Stimulated activated CD8-positive, alpha-beta memory T cell treated with anti-CD3 and anti-CD28 coated beads, Interleukin-15, amount 100 ng/mL, for 4 hours (primary cell): ENCODE measurements at regions not wholly inside any gene's neighbourhood (a gene's known extent, or its start where the extent isn't known, plus 50 kb on each side); places are given as distances from the start of the nearest gene placed in this dataset.

Source experiments
- DNase-seq, 2 donors: peaks; one replicate each; pipeline ENCODE4 v3.0.0-alpha.2; 2020; ENCODE audit warnings: low read depth in 2 of 2

GRCh38 chr7:36006636-36007229 lies 146.3 kb upstream of the EEPD1 start:
- DNase-seq: no peak

- no peak for DNase-seq
These were observed 142.1 kb upstream of the EEPD1 start for GRCh38 chr7:36010656-36011587.

DNA sequence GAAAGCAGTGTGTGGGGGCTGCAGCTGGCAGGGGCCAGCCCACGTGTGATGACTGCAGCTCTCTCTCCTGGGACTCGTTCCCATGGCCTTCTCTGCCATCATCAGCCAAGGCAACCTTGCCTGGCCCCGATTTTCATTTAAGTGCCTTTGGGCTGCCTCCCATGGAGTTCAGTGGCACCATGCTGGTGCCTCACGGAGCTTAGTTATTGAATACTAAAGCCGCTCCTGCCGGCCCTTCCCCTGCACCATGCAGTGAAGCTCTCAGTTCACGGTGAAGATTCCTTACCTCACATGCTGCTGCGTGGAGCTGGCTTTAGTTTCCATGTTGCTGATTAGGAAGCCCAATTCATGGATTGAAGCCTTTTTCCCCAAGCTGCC lies 141.5 kb upstream of the EEPD1 start:
- no peak for DNase-seq

- no peak for DNase-seq
These were observed 139.6 kb upstream of the EEPD1 start for GRCh38 chr7:36013246-36014014.

- no peak for DNase-seq
These were observed 138.1 kb upstream of the EEPD1 start for GRCh38 chr7:36014961-36015360.

GRCh38 chr7:36015733-36016132 lies 137.3 kb upstream of the EEPD1 start:
- no peak for DNase-seq

GRCh38 chr7:36016648-36017047 lies 136.4 kb upstream of the EEPD1 start:
- DNase-seq: no peak

DNA sequence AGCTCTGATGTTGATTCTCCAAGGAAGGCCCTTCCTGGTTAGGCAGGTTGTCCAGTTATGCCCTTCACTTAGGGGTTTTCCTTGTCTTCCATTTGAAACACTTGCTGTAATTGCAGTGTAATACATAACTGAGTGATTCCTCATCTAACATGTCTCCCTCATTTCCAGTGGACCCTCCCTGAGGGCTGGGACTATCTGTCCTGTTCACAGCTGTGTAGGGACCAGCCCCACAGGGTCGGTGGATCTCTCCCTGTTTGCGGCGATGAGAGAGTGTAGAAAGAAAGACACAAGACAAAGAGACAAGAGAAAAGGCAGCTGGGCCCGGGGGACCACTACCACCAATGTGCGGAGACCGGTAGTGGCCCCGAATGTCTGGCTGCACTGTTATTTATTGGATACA lies 135.9 kb upstream of the EEPD1 start:
- no peak for DNase-seq

GRCh38 chr7:36018816-36019484 lies 134.1 kb upstream of the EEPD1 start:
- DNase-seq: no peak

DNA sequence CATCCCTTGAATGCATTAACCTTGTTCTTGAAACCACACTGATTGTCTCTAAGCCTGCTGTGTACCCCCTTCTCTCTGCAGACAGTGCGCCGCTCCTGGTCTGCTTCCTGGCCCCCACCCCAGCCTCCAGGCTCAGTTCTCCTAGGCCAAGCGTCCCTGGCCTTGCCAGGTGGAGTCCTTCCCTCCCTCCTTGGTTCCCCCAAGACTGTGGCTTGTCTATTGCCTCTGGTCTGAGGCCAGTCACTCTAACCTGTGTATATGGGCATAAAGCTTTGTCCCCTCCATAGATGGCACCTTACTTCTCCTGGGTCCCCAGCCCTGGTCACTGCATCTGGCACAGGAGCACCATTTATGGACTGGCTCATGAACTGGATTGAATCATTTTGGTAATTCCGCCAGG lies 133.5 kb upstream of the EEPD1 start:
- no peak for DNase-seq

- no peak for DNase-seq
These were observed 133.1 kb upstream of the EEPD1 start for GRCh38 chr7:36019980-36020379.

GRCh38 chr7:36021367-36021766 lies 131.7 kb upstream of the EEPD1 start:
- no peak for DNase-seq

GRCh38 chr7:36021917-36022550 lies 131.0 kb upstream of the EEPD1 start:
- no peak for DNase-seq

- no peak for DNase-seq
These were observed 130.0 kb upstream of the EEPD1 start for GRCh38 chr7:36023033-36023560.

- DNase-seq: no peak
These were observed 127.9 kb upstream of the EEPD1 start for GRCh38 chr7:36025190-36025589.

GRCh38 chr7:36029311-36029710 lies 123.7 kb upstream of the EEPD1 start:
- DNase-seq: no peak

DNA sequence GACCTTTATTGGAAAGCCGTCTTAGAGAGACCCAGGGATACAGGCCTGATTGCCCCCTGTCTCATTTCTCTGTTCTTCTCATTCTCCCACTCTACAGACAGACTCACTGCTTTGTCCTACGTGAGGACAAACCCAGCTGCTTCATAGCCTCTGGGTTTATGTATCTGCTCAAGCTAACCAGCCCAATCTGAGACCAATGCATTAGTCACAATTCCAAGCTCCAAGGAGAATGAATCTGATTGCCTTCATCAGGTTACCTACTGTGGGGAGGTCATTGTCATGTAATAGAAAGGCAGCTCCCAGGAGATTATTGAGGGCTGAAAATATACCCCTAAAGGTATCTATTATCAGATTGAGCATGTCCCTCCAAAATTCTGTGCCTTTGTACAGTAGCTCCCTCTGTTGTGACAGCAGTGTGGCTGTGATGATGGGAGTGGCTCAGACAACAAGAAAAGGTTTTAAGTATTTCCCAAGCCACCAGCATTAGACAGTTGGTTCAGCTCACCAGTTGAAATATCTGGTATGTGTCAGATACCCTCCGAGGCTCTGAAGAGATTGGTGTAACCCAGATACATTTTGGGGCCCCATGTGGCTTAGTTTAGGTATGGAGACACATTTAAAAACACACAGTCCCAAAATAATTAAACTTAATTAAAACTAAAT lies 123.1 kb upstream of the EEPD1 start:
- no peak for DNase-seq

DNA sequence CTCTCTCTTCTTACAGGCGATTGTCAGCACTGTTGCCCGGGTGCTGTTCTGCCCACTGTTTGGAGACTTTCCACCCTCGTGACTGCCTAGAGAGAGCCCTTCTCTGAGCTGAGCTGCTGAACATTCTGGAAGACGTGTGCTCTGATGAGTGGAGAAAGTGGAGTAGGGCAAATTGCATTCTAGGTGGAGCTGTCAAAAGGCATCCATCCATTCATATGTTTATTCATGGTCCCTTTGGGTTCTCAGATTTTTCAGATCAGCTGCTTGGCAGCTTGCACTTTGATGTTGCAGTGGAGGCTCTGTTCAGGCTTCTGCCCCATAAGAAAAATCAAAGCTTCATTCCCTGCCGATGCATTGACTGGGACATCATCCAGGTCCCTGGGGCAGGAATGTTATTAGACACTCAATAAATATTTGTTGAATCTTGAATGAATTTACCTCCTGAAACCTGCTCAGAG lies 120.7 kb upstream of the EEPD1 start:
- DNase-seq: no peak

GRCh38 chr7:36034020-36034419 lies 119.0 kb upstream of the EEPD1 start:
- no peak for DNase-seq

DNA sequence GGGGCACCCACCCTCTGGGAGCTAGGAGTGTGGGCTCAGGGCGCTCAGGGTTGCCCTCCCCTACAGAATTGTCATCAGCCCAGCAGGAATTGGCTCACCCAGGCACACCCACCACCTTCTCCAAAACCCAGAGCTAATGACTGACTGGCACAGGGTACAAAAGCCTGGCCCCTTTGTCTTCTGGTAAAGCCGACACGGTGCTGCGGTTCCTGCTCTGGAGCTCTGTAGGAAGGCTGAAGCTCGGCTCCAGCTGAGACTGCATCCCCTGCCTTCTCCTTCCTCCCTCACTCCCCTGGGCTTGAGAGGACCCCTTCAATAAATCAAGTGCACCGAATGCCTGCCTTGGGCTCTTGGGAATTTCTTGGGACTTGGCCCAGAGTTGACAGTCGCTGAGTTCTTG lies 117.9 kb upstream of the EEPD1 start:
- no peak for DNase-seq

DNA sequence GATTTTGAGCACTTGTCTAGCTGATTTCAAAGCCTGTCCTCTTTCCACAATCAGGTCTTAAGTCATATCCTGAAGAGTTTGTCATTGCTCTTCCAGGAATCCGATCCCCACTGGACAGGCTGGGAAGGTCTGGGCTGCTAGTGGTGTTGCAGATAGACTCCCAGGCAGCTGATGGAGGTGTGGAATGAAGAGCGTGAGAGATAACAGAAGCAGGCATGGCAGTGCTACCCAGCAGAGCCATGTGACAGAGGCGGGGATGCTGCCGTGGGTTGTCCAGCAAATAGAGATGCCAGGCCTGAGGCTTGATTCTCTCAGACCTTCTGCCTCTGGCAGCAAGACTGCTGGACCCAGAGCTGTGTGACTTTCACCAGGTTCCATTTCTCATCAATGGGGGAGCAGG lies 116.5 kb upstream of the EEPD1 start:
- no peak for DNase-seq
